T-helper 22 cell (primary cell): ENCODE measurements at regions not wholly inside any gene's neighbourhood (a gene's known extent, or its start where the extent isn't known, plus 50 kb on each side); places are given as distances from the start of the nearest gene placed in this dataset.

Experiments
- DNase-seq: peaks from one replicate; pipeline ENCODE4 v3.0.0-alpha.2; 2020; ENCODE audit warnings: low read depth

DNA sequence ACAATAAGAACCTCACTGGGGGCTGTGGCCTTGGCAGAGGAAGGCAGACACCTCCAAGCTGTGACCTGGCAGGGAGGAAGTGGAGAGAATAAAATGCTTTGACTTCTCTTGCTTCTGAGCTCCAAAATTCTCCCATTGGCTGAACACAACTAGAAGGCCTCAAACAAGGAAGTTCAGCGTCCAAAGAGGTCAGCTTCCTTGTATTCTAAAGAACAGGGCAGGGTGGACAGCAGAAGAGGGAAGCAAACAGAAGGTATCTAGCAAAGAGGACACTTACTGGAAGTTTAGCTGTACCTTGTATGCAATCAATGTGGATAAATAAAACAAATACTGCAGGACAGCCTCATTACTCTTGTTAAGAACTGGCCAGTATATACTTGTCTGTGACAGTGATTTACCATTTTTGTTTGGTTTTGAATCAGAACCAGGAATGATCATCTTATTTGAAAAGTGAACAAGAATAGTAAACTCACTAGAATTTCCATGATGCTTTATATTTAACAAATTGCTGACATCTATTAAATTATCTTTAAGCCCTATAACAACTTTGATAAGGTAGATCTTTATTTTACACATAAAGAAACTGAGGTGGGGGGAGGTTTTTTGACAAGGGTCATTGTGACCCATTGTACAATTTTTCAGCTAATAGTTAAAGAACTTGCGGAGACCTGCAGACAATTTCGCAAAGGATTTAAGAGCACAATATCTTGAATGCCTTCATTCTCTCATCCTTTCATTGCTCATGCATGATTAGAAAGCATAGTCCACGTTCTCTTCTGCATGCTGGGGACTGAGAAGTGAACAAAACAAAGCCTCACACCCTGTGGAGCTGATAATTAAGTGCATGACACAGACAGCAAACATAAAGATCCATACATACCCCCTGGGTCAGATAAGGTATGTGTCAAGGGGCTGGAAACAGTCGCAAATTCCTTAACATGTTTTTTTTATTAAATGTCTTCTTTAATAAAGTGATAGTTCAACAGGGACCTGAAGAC lies 1448.0 kb downstream of the AACS start:
- DNase-seq = no peak

GRCh38 chr12:126518596-126519200 lies 1453.5 kb downstream of the AACS start:
- no peak for DNase-seq

- DNase-seq = no peak
Measured at GRCh38 chr12:126519833-126520232, 1454.6 kb downstream of the AACS start.

- no peak for DNase-seq
Measured at GRCh38 chr12:126523891-126524290, 1458.7 kb downstream of the AACS start.

- DNase-seq = no peak
Measured at GRCh38 chr12:126534495-126534894, 1469.3 kb downstream of the AACS start.

DNA sequence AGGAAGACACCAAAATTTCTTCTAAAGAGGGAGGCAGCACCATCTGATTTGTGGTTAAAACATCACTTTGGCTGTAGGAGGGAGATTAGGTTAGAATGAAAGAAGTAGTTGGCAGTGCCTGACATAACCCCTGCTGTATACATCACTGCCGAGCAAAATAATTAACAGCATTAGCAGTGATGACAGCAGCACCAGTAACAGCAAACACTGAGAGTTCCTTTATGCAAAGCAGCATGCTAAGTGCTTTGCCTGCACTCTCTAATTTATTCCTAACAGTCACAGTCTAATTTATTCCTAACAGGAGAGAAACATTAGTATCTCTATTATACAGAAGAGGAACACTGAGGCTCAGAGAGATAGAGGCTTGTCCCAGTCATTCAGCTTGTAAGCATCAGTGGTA lies 1469.7 kb downstream of the AACS start:
- no peak for DNase-seq

GRCh38 chr12:126535971-126536370 lies 1470.7 kb downstream of the AACS start:
- DNase-seq = no peak

DNA sequence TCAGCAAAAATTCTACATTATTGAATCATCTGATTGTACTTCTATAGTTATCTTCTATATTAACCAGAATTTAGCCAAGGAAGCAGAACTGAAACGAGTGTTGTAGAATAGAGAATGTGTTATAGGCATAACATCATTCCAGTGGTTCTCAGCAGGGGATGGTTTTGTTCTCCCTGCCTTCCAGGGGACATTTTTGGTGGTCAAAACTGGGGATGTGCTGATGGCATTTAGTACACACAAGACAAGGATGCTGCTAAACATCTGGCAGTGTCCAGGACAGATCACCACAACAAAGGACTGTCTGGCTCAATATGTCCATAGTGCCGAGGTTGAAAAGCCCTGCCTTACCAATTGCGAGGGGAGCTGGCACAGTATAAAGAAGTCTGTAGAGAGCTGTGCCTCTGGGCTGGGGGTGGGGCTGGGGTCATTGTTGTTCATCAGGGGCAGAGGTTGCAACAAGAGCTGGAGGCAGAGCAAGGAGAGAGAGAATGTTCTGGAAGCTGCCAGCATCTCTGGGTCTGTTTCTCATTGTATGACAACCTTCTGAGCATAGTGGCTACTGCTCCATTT lies 1472.8 kb downstream of the AACS start:
- DNase-seq = no peak

DNA sequence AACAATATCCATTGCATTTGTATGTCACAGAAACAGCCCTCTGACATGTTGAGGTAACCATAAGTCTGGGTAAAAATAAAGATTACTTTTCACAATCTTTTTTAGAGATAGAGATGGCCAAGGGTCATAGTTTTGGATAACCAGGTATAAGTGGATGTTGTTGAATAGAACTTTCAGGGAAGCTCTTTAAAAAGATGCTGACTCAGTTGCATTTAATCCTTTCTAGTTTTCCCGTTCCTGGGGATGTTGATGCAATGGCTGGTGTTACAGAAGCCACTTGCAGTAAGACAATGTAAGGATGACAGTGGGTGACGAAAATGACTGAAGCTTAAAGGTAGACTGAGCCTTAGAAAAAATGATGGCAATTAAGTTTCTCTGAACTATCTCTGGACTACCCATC lies 1473.7 kb downstream of the AACS start:
- DNase-seq = no peak

DNA sequence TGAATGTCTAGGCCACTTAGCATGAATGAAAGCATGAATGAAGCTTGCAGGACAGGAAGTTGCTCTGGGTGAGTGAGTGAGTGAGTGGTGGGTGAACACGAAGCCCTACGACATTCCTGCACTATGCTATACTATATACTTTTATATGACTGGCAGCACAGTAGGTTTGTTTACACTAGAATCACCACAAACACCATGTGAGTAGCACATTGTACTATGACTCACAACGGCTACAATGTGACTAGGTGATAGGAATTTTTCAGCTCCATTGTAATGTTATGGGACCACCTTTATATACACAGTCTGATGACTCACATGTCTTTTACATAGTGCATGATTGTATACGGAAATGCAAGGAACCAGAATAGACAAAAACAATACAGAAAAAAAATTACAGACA lies 1480.2 kb downstream of the AACS start:
- no peak for DNase-seq

- no peak for DNase-seq
Measured at GRCh38 chr12:126547905-126548304, 1482.7 kb downstream of the AACS start.

- no peak for DNase-seq
Measured at GRCh38 chr12:126551869-126552268, 1486.6 kb downstream of the AACS start.

GRCh38 chr12:126554625-126555024 lies 1489.4 kb downstream of the AACS start:
- DNase-seq = no peak

- DNase-seq = no peak
Measured at GRCh38 chr12:126557659-126558058, 1492.4 kb downstream of the AACS start.

DNA sequence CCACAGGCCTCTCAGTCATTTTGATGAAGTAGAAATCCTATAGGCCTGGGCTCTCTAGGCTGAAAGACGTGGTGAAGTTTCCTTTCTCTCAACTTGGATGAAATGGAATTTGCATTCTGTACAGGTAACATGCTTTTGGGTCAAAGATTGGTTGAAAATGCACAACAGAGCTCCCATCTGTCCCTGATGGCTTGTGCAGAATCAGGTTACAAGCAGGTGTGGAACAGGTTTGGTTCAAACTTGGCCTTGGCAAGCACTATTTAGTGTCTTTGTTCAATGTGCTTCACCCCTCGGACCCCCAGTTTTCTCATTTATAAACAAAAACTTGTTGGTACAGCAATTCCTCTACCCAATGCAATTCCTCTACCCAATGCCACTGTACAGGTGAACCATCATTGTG lies 1493.0 kb downstream of the AACS start:
- DNase-seq = no peak

- DNase-seq = no peak
Measured at GRCh38 chr12:126558810-126559209, 1493.6 kb downstream of the AACS start.

DNA sequence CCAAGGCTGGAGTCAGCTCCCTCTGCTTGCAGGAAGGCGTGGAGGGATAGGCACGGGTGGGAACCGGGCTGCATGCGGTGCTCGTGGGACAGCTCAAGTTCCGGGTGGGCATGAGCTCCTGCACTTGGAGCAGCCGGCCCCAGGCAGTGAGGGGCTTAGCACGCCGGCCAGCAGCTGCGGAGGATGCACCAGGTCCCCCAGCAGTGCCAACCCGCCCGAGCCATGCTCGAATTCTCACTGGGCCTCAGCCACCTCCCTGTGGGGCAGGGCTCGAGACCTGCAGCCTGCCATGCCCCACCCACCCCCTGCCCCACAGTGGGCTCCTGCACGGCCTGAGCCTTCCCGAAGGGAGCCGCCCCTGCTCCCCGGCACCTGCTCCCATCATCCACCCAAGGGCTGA lies 1501.8 kb downstream of the AACS start:
- DNase-seq = no peak

DNA sequence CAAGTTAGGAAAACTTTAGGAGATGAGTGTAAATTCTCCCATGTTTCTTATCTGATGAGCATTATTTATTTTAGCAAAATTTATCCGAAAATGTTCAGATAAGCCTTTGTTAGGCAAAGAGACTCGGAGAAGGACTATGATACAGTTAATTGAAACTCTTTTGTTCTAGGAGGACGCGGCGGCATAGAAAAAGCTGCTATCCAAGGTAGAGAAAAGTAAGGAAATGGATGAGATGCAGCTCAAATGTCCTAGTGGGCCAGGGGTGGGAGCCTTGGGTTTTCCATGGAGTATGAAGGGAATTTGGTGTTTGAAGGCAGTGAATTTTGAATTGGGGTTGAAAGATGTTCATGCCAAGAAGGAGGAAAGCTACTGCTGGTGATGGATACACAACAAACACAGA lies 1504.5 kb downstream of the AACS start:
- no peak for DNase-seq

DNA sequence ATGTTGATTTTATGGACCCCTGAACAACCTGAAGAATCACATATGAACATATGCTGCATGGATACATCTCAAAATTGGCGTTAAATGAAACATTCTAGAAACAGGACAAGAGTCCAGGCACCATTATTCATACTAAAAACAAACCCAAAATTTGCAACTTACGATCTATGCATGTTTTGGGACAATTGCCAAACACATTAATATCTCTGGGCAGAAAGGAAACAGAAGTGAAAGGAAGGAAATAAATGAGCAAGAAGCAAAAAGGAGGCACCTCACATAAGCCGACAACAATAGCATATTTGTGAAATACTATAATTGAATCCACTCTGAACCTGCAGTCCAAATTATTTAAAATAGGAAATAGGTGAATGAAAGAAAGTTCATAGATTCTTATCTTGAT lies 1505.3 kb downstream of the AACS start:
- no peak for DNase-seq

DNA sequence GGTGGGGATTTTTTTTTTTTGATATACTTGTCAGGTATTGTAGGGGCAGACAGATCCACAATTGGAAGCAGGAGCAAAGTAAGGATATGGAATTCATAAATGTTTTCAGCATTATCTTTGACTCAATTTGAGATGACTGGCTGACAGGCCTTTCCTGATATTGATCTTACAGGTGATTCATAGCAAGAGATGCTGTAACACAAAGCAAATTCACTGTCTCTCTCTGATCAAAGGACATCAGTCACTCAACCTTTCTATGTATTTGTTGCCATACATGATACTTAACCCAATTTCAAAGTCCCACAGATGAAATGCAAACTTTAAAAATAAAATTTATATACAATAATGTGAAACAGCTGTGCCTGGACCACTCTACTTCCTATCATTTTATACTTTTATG lies 1506.9 kb downstream of the AACS start:
- no peak for DNase-seq

DNA sequence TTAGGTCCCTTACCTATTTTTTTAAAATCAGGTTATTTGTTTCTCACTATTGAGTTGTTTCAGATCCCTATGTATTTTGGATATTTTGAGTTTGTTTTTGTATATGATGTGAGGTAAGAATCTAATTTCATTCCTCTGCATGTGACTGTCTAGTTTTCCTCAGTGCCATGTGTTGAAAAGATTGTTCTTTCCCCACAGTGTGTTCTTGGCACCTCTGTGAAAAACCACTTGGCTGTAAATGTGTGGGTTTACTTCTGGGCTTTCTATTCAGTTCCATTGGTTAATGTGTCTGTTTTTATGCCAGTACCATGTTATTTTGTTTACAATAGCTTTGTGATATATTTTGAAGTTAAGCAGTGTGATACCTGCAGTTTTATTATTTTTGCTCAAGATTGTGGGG lies 1516.4 kb downstream of the AACS start:
- no peak for DNase-seq

DNA sequence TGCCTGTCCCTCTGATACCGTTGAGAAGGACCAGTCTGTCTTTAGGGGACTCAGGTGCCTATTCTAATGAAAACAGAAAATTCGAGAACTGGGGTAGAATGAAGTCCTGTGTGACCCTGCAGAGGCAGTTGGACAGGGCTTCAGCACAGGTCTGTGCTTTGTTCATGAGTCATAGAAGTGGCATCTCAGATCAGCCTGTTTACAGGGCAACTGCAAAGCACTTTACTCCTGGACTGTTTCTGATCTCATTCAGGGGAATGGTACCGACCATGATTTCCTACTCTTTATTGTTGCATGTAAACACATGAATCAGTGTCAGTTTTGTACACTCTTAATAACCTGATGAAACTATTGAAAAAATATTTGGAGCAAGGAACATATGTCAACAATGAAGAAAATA lies 1517.0 kb downstream of the AACS start:
- DNase-seq = no peak

DNA sequence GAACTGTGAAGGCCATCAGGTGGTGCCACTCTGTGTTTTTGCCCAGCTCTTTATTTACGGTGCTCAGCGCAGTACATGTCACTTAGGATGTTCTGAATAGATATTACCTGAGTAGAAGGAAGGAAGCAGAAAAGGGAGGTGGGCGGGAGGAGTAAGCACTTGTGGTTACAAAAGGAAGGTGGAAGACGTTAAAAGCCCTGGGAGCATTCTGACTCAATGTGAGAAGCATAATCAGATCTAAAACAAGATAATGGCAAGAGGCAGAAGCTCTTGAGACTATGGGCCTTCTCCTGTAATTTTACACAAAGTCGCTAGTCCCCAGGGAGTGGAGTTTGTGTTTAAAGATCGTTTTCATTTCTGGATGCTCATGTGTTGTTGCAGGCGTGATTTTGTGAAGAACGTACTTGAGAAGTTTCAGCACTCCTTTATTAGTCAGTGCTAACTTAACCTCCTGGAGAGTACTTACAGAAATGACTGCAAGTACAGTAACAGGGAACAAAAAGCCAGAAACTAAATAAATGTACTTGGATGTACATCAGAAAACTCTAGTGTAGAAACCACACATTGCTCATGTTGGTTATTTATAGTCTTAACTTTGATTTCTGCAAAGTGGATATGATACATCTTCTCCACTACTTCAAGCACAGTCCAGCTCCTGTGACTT lies 1523.5 kb downstream of the AACS start:
- no peak for DNase-seq
